ENCODE measurements at regions not wholly inside any gene's neighbourhood (a gene's known extent, or its start where the extent isn't known, plus 50 kb on each side); places are given as distances from the start of the nearest gene placed in this dataset.

GRCh38 chr7:47078241-47078640 lies 503.7 kb downstream of the TNS3 start:
- DNase-seq, result peak; percentile 69
- in situ Hi-C loops (cut with HindIII; ENCODE audit: low pct_ligation_motif_present, low sequenced_read_pairs), result loop anchor here (25.0 kb wide), 1 partner anchor 716 kb away; no protein-coding TSS in a partner anchor
- no peak for TF ChIP-seq CTCF (IDR thresholded peaks at IDR 0.05; ENCODE audit: low read depth, low read length, missing control alignments)
- no peaks in the 10 kb centered on the region for H3K27me3 ChIP-seq (replicated peaks)
- H3K36me3 ChIP-seq (replicated peaks), result no peaks in the 10 kb centered on the region
- H3K4me3 ChIP-seq (ENCODE audit: low read depth, low read length), result no peak overlapping the region
- H3K27ac ChIP-seq, result peak overlapping the region; percentile 40

GRCh38 chr7:47074702-47075153 lies 507.2 kb downstream of the TNS3 start:
- in situ Hi-C loops (cut with HindIII; ENCODE audit: low pct_ligation_motif_present, low sequenced_read_pairs), result loop anchor here (25.0 kb wide), 1 partner anchor 712 kb away; no protein-coding TSS in a partner anchor
- H3K27ac ChIP-seq, result no peak overlapping the region
- no peak for TF ChIP-seq CTCF (IDR thresholded peaks at IDR 0.05; ENCODE audit: low read depth, low read length, missing control alignments)
- no peaks in the 10 kb centered on the region for H3K27me3 ChIP-seq (replicated peaks)
- no peak for DNase-seq
- no peaks in the 10 kb centered on the region for H3K36me3 ChIP-seq (replicated peaks)
- H3K4me3 ChIP-seq (ENCODE audit: low read depth, low read length), result no peak overlapping the region

- Histone ChIP-seq H3K27me3 (replicated peaks) (no peaks in the 10 kb centered on the region), H3K36me3 (replicated peaks) (no peaks in the 10 kb centered on the region), H3K27ac (no peak overlapping the region), H3K4me3 (ENCODE audit: low read depth, low read length) (no peak overlapping the region)
- in situ Hi-C loops (cut with HindIII; ENCODE audit: low pct_ligation_motif_present, low sequenced_read_pairs), result no loop called here
- DNase-seq, result no peak
- no peak for TF ChIP-seq CTCF (IDR thresholded peaks at IDR 0.05; ENCODE audit: low read depth, low read length, missing control alignments)
These were observed 508.6 kb downstream of the TNS3 start for GRCh38 chr7:47073284-47073683.

- TF ChIP-seq CTCF (IDR thresholded peaks at IDR 0.05; ENCODE audit: low read depth, low read length, missing control alignments), result no peak
- H3K27ac ChIP-seq, result no peak overlapping the region
- in situ Hi-C loops (cut with HindIII; ENCODE audit: low pct_ligation_motif_present, low sequenced_read_pairs), result no loop called here
- no peaks in the 10 kb centered on the region for H3K36me3 ChIP-seq (replicated peaks)
- no peak for DNase-seq
- no peak overlapping the region for H3K4me3 ChIP-seq (ENCODE audit: low read depth, low read length)
- no peaks in the 10 kb centered on the region for H3K27me3 ChIP-seq (replicated peaks)
These were observed 510.0 kb downstream of the TNS3 start for GRCh38 chr7:47071866-47072265.

GRCh38 chr7:47069385-47070076 lies 512.4 kb downstream of the TNS3 start:
- Histone ChIP-seq H3K27me3 (replicated peaks) (no peaks in the 10 kb centered on the region), H3K4me3 (ENCODE audit: low read depth, low read length) (no peak overlapping the region), H3K36me3 (replicated peaks) (no peaks in the 10 kb centered on the region), H3K27ac (no peak overlapping the region)
- no peak for DNase-seq
- no peak for TF ChIP-seq CTCF (IDR thresholded peaks at IDR 0.05; ENCODE audit: low read depth, low read length, missing control alignments)
- in situ Hi-C loops (cut with HindIII; ENCODE audit: low pct_ligation_motif_present, low sequenced_read_pairs), result no loop called here

Data from brain microvascular endothelial cell (primary cell).